Karpas-422 (cell line): ENCODE measurements at regions not wholly inside any gene's neighbourhood (a gene's known extent, or its start where the extent isn't known, plus 50 kb on each side); places are given as distances from the start of the nearest gene placed in this dataset.
A peak's percentile ranks its signal among the peaks of the same experiment; 100 is the strongest.

Experiments
- DNase-seq: peaks from one replicate; pipeline ENCODE4 v3.0.0-alpha.2; 2015
- H2AFZ ChIP-seq: fragments of 200-600 bp; sonication (generic); 2 replicates; pipeline ENCODE4 v1.6.1; 2014; ENCODE audit warnings: antibody characterized with exemption, low read length, mixed read lengths
- H3K27ac ChIP-seq: fragments of 200-600 bp; sonication (generic); 2 replicates; pipeline ENCODE4 v1.5.1; 2014; ENCODE audit warnings: mild to moderate bottlenecking, low read length, moderate library complexity
- H3K27me3 ChIP-seq: fragments of 200-600 bp; sonication (generic); 2 replicates; pipeline ENCODE4 v1.6.1; 2014; ENCODE audit warnings: low read length, mixed read lengths
- H3K36me3 ChIP-seq: fragments of 200-600 bp; sonication (generic); 2 replicates; pipeline ENCODE4 v1.6.1; 2014; ENCODE audit warnings: low read length, mixed read lengths; ENCODE audit not compliant: insufficient read depth
- H3K4me1 ChIP-seq: fragments of 200-600 bp; sonication (generic); 2 replicates; pipeline ENCODE4 v1.6.1; 2014; ENCODE audit warnings: mild to moderate bottlenecking, low read length, mixed read lengths
- H3K4me2 ChIP-seq: fragments of 200-600 bp; sonication (generic); 2 replicates; pipeline ENCODE4 v1.6.1; 2014; ENCODE audit warnings: low read length, low read depth, mild to moderate bottlenecking; ENCODE audit not compliant: poor library complexity, severe bottlenecking
- H3K4me3 ChIP-seq: fragments of 200-600 bp; sonication (generic); 2 replicates; pipeline ENCODE4 v1.5.1; 2014; ENCODE audit warnings: mild to moderate bottlenecking, antibody characterized with exemption, low read length, mixed read lengths
- H3K79me2 ChIP-seq: fragments of 200-600 bp; sonication (generic); 2 replicates; pipeline ENCODE4 v1.6.1; 2014; ENCODE audit warnings: mild to moderate bottlenecking, low read length, mixed read lengths
- H3K9ac ChIP-seq: fragments of 200-600 bp; sonication (generic); 2 replicates; pipeline ENCODE4 v1.6.0; 2014; ENCODE audit warnings: low read length
- H3K9me2 ChIP-seq: fragments of 200-600 bp; sonication (generic), shearing (Covaris generic); replicated peaks from 2 replicates; pipeline ENCODE4 v1.6.0; 2014; ENCODE audit warnings: mild to moderate bottlenecking, low read length, moderate library complexity; ENCODE audit not compliant: insufficient read depth
- H3K9me3 ChIP-seq: fragments of 300-700, 200-600 bp; sonication (generic); 2 replicates; pipeline ENCODE4 v1.6.1; 2014; ENCODE audit warnings: low read length, mixed read lengths
- H4K20me1 ChIP-seq: fragments of 200-600 bp; sonication (generic); 2 replicates; pipeline ENCODE4 v1.6.1; 2014; ENCODE audit warnings: mild to moderate bottlenecking, antibody characterized with exemption, low read length, low read depth; ENCODE audit not compliant: insufficient read depth

DNA sequence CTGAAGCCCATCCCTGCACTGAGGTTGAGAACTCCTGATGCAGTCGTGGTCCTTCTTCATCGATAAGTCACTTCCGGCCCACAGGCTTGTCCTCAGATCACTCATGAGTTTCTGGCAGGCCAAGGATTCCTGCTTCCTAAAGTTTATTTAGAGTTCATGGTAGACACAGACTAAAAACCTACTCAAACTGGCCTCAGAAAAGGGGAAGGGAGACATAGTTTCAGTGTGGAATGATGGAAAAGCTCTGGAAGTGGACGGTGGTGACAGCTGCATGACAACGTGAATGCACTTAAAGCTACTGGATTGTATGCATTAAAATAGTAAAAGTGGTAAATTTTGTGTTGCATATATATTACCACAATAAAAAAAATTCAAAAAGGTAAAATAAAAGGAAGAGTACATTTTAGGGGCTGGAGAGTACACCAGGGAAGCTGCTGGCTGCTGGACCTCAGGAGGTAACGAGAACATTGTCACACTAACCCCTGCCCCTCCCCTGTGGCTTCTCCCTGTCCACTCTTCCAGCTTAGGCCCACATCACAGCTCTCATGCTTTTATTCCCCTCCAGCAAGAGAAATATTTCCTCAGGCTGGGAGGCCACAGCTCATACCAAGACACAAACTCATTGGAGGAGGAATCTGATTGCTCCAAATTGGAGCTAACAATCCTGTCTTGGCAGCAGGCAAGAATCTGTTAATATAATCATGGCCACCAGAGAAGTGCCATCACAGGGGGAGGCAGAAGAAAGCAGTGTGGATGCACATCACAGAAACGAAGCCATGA, 741.0 kb downstream of the UQCRFS1 start:
- Histone ChIP-seq H2AFZ (no peak overlapping the region), H3K9me3 (no peaks in the 10 kb centered on the region), H3K4me2 (no peak overlapping the region), H3K9me2 (no peaks in the 10 kb centered on the region), H3K36me3 (no peaks in the 10 kb centered on the region), H3K9ac (no peak overlapping the region), H4K20me1 (no peaks in the 10 kb centered on the region), H3K79me2 (no peaks in the 10 kb centered on the region), H3K27ac (no peak overlapping the region), H3K4me1 (no peaks in the 10 kb centered on the region), H3K27me3 (no peaks in the 10 kb centered on the region), H3K4me3 (no peak overlapping the region)
- DNase-seq: no peak

DNA sequence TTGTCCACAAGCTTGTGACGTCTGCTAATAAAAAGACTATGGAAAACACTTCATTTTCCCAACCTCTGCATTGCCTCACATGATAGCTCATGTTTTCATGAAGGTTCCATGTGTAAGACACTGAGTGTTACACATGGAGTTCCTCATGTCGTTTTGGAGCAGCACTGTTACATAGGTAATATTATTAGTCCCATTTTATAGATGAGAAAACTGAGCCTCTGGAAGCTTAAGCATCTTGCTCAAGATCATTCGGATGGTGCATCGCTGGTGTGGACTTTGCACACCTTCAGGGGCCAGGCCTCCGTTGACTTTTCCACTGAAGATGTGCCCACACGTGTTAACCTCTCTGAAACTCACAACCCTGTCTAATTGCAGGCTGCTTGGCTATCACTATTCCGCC, 743.4 kb downstream of the UQCRFS1 start:
- H3K27me3 ChIP-seq: no peaks in the 10 kb centered on the region
- H3K79me2 ChIP-seq: no peaks in the 10 kb centered on the region
- H3K4me1 ChIP-seq: no peaks in the 10 kb centered on the region
- no peak overlapping the region for H3K4me3 ChIP-seq
- H3K4me2 ChIP-seq: no peak overlapping the region
- H4K20me1 ChIP-seq: no peaks in the 10 kb centered on the region
- H3K36me3 ChIP-seq: no peaks in the 10 kb centered on the region
- H3K9me2 ChIP-seq: no peaks in the 10 kb centered on the region
- DNase-seq: no peak
- H2AFZ ChIP-seq: no peak overlapping the region
- no peak overlapping the region for H3K9ac ChIP-seq
- no peaks in the 10 kb centered on the region for H3K9me3 ChIP-seq
- no peak overlapping the region for H3K27ac ChIP-seq

DNA sequence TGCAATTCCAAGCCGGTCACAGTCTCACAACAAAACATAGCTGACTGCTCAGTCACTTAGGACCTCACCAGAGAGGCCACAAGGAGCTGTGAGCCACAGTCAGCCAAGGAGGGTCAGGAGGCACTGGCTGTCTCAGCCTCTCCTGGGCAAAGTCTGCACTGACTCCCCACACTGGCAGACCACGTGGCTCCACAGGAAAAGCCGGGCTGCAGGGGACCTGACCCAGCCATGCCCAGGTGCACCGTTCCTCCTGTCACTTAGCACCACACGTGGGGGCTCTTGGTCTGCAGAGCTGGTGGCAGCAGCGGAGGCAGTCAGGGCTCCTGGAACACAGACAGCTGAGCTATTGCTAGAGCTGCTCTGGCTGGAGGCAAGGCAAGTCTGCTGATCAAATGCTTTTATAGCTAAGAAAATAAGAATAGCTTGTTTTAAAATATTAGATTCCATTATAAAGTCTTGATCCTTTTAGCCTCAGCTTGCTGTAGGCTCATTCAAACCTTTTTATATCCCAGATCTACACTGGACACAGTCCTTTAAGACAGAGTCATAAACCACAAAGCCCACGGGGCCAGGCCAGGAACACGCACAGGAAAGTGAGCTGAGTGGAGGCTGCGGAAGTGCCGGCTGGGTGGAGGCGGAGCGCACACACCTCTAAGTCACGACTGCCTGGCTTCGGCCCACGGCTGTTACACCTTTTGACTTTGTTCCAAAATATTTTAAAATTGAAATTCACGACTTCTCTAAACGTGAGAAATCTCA, 744.1 kb downstream of the UQCRFS1 start:
- Histone ChIP-seq H3K9ac (no peak overlapping the region), H3K9me2 (no peaks in the 10 kb centered on the region), H3K79me2 (no peaks in the 10 kb centered on the region), H3K4me2 (no peak overlapping the region), H3K4me1 (no peaks in the 10 kb centered on the region), H3K27ac (no peak overlapping the region), H3K36me3 (no peaks in the 10 kb centered on the region), H4K20me1 (no peaks in the 10 kb centered on the region), H2AFZ (no peak overlapping the region), H3K27me3 (no peaks in the 10 kb centered on the region), H3K9me3 (no peaks in the 10 kb centered on the region), H3K4me3 (no peak overlapping the region)
- DNase-seq: no peak

DNA sequence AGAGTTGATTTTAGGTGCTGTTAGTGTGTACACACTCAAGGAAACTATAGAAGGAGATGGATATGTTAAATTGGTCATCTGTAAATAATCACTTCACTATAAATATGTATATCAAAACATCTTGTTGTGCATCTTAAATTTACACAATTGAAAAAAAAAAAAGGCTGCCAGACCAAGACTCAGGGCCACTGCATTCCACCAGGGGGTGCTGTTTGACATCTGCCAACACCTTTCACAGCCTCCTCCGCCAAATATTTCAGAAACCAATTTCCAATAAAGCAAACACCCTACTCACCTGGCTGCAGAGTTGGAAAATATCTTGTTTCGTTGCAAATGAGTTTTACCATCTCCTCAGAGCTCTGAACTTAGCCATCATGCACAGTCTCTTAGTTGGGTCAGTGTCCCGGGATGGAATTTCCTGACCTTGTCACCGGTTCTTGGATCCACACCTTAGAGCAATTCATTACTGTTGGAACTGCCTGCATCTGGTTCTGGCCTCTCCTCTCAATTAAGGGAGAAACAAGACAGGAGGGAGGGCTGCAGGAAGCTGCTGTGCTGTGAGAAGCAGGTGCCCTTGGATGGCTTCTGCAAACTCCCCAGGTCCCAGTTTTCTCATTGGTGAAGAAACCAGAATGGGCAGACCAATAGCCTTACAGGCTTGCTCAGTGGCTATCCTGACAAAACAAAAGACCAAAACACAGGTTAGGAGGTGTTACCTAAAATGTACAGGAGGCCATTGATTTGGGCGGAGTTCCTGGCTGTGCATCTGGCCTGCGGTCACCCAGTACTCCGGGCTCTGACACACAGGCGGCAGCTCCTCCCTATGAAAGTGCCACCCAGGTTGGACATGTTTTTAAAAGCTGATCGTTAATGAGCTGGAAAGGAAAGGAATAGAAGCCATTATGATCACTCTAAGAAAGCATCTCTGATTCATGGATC, 746.6 kb downstream of the UQCRFS1 start:
- no peaks in the 10 kb centered on the region for H3K27me3 ChIP-seq
- H4K20me1 ChIP-seq: no peaks in the 10 kb centered on the region
- H3K79me2 ChIP-seq: no peaks in the 10 kb centered on the region
- H3K9me3 ChIP-seq: no peaks in the 10 kb centered on the region
- no peaks in the 10 kb centered on the region for H3K4me1 ChIP-seq
- no peaks in the 10 kb centered on the region for H3K9me2 ChIP-seq
- H3K36me3 ChIP-seq: no peaks in the 10 kb centered on the region
- no peak overlapping the region for H2AFZ ChIP-seq
- DNase-seq: peak; percentile 80
- H3K27ac ChIP-seq: no peak overlapping the region
- H3K4me2 ChIP-seq: no peak overlapping the region
- no peak overlapping the region for H3K9ac ChIP-seq
- H3K4me3 ChIP-seq: no peak overlapping the region

DNA sequence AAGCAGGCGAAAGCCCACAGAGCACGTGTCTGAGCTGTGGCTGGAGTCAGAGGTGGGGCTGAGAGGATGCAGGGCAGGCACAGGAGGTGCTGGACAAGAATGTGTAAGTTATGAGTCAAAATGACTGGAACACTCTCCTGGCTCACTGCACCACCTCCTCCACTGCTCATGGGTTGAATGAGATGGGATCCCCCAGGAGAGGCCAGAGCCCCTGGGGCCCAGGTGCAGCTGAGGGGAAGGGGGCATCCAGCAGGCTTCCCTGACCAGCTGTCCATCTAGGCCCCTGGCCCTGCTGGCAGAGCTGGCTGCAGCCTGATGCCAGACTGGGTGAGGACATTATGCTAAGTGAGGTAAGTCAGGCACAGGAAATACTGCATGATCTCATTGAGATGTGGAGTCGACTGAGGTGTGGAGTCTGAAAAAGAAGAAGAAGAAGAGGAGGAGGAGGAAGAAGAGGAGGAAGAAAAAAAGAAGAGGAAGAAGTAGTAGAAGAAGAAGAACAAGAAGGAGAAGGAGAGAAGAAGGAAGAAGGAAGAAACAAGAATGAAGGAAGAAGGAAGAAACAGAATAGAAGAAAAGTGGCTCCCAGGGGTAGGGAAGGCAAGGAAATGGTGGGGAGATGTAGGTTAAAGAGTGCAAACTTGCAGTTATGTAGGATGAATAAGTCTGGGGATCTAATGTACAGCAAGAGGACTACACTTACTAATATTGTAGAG, 747.4 kb downstream of the UQCRFS1 start:
- no peak overlapping the region for H2AFZ ChIP-seq
- H3K27me3 ChIP-seq: no peaks in the 10 kb centered on the region
- no peaks in the 10 kb centered on the region for H3K9me2 ChIP-seq
- no peaks in the 10 kb centered on the region for H3K79me2 ChIP-seq
- no peak for DNase-seq
- no peaks in the 10 kb centered on the region for H3K36me3 ChIP-seq
- H3K27ac ChIP-seq: no peak overlapping the region
- H3K4me1 ChIP-seq: no peaks in the 10 kb centered on the region
- no peaks in the 10 kb centered on the region for H3K9me3 ChIP-seq
- no peaks in the 10 kb centered on the region for H4K20me1 ChIP-seq
- no peak overlapping the region for H3K4me3 ChIP-seq
- H3K4me2 ChIP-seq: no peak overlapping the region
- no peak overlapping the region for H3K9ac ChIP-seq

DNA sequence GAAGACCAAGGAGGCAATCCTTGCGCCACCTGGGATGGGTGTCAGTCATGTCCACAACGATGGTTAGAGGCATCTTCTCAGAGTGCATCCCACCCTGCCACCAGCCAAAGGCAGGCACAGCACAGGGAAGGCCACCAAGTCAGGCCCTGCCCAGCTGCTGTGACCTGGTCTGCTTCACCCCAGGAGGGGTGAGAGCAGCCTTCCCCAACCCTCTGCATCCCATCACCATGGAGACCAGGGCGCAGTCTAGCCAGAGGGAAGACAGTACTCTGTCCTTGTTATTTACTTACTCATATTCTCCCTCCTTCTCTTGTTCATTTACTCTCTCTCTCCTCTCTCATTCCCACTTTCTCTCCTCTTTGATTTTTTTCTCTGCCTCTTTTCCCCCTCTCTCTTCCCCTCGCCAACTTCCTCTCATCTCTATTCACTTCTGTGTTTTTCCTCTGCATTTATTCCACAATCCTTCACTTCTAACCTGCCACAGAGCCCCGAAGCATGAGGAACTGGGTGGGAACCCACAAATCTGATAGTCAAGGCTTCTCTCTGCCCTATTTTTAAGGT, 749.4 kb downstream of the UQCRFS1 start:
- Histone ChIP-seq H3K9me3 (no peaks in the 10 kb centered on the region), H3K4me1 (no peaks in the 10 kb centered on the region), H3K4me3 (no peak overlapping the region), H3K9ac (no peak overlapping the region), H3K79me2 (no peaks in the 10 kb centered on the region), H3K4me2 (no peak overlapping the region), H2AFZ (no peak overlapping the region), H3K9me2 (no peaks in the 10 kb centered on the region), H3K36me3 (no peaks in the 10 kb centered on the region), H3K27me3 (no peaks in the 10 kb centered on the region), H4K20me1 (no peaks in the 10 kb centered on the region), H3K27ac (no peak overlapping the region)
- no peak for DNase-seq

DNA sequence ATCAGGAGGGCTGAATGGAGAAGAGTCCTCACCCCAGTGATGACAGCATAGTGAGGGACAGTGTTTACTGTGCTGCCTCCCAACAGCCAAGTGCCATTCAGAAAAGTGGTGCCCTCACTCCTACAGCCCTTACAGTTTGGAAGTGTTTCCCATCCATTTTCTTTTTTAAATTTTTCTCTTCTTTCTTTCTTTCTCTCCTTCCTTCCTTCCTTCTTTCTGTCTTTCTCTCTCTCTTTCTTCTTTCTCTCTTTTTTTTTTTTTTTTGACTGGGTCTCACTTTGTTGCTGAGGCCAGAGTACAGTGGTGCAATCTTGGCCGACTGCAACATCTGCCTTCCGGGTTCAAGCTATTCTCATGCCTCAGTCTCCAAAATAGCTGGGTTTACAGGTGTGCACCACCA, 755.3 kb downstream of the UQCRFS1 start:
- no peaks in the 10 kb centered on the region for H3K79me2 ChIP-seq
- DNase-seq: no peak
- H3K9me2 ChIP-seq: no peaks in the 10 kb centered on the region
- no peak overlapping the region for H3K4me3 ChIP-seq
- no peaks in the 10 kb centered on the region for H3K4me1 ChIP-seq
- no peak overlapping the region for H3K4me2 ChIP-seq
- no peaks in the 10 kb centered on the region for H3K27me3 ChIP-seq
- H3K27ac ChIP-seq: no peak overlapping the region
- no peaks in the 10 kb centered on the region for H3K36me3 ChIP-seq
- no peak overlapping the region for H2AFZ ChIP-seq
- H4K20me1 ChIP-seq: no peaks in the 10 kb centered on the region
- no peaks in the 10 kb centered on the region for H3K9me3 ChIP-seq
- no peak overlapping the region for H3K9ac ChIP-seq
